HG03175 (cell line): ENCODE measurements at regions not wholly inside any gene's neighbourhood (a gene's known extent, or its start where the extent isn't known, plus 50 kb on each side); places are given as distances from the start of the nearest gene placed in this dataset.
"Not testable (repeated sequence)": the region's sequence is repeated elsewhere in the genome, so short reads cannot be mapped to it uniquely, and the experiment has no call there.

ENCODE experiments used
- ATAC-seq: cut with Tn5 transposase; IDR thresholded peaks from one replicate; pipeline ENCODE4 v1.9.1; 2021; ENCODE audit warnings: mild to moderate bottlenecking, moderate library complexity; ENCODE audit not compliant: unreplicated experiment

DNA sequence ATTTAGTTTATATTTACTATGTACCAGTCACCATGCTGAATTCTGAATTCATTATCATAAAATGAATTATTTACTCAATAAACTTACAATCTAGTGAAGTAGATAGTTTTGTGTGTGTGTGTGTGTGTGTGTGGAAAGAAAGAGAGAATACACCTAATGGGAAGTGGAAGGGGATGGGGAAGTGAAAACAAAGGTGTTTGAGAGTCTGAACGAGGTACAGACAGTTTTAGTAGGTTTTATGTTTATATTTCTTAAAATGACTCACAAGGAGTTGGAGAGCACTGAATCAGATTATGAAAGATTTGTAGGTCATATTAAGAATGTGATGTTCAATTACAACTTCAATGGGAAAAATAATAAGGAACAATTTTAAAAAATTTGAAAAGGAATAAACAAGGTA lies 1753.0 kb downstream of the SLITRK1 start:
- ATAC-seq = no peak

DNA sequence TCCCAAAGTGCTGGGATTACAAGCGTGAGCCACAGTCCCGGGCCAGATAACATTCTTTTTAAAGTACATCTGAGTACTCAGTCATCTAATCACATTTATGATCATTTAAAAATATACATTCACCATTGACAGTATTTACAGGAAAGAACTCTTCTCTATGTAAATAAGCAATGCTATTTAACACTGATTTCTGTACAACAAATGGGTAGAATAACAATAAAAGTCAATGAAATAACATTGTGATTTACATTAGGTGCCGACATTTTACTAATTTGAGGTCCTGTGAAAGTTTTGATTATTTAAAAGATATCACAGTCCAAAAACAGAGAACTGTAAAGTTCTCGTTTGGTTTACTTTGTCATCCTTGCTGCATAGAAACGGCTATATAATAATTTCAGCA lies 1763.7 kb downstream of the SLITRK1 start:
- ATAC-seq = no peak

DNA sequence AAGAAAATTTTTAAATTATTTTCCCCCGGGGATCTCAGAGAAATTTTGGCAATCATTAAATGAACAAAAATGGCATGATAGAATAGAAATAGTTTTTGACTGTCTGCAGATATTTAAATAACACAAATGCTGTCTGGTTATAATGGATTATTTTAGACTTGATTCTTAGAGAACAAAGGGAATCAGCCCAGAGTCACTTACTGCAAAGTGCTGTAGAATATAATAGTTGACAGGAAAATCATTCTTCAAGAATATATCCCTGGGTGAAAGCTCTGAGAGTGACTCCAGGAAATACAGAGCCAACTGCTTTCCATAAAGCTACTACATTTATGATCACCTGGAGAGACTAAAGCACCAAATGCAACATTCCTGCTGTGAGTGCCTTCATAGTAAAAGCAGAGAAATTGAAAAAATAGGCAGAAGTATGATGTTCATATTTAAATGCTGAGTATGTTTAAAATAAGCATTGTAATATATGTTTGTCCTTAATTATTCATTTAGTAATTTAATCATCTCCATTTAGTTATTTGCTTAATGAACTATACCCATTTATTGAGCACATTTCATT lies 1765.8 kb downstream of the SLITRK1 start:
- ATAC-seq = no peak

- no peak for ATAC-seq
These were observed 1766.9 kb downstream of the SLITRK1 start for GRCh38 chr13:82115391-82115790.

GRCh38 chr13:82096256-82096655 lies 1755.3 kb upstream of the SPRY2 start:
- no peak for ATAC-seq

- no peak for ATAC-seq
These were observed 1751.4 kb upstream of the SPRY2 start for GRCh38 chr13:82092312-82092711.

- no peak for ATAC-seq
These were observed 1747.9 kb upstream of the SPRY2 start for GRCh38 chr13:82088781-82089180.

GRCh38 chr13:82076496-82076895 lies 1735.6 kb upstream of the SPRY2 start:
- ATAC-seq = no peak

DNA sequence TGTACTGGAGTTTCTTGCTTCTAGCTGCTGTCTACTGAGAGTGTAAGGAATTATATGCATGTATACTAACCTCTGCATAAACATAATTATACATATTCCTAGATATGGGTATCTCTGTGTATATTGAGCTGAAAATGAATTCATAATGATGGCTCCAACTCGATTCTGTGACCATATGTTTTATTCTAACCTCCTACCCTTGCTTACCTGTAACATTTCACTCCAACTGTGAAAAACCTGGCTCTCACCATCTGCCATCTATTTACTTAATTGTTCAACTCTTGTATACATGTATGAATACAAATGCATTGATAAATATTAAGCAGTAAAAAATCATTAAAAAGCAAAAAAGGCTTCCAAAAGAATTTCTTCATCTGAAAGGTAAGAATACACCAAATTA lies 1729.5 kb upstream of the SPRY2 start:
- ATAC-seq = no peak

- no peak for ATAC-seq
These were observed 1721.8 kb upstream of the SPRY2 start for GRCh38 chr13:82062772-82063171.

DNA sequence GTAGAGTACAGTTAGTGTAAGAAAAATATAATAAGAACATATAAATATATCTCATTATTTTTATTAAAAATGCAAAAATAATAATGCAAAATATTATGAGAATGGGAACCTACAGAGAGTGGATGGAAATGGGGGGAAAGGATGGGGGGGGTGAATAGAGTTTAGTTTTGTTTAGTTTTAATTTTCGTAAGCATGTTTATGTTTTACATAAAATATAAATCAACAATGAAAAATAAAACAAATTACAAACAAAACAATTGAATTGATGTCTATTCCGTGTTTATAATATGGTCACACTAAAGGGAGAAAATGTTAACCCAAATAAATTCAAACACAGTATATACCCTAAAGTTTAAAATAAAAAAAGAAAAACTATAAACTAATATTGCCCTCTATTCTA lies 1717.4 kb upstream of the SPRY2 start:
- ATAC-seq = no peak

DNA sequence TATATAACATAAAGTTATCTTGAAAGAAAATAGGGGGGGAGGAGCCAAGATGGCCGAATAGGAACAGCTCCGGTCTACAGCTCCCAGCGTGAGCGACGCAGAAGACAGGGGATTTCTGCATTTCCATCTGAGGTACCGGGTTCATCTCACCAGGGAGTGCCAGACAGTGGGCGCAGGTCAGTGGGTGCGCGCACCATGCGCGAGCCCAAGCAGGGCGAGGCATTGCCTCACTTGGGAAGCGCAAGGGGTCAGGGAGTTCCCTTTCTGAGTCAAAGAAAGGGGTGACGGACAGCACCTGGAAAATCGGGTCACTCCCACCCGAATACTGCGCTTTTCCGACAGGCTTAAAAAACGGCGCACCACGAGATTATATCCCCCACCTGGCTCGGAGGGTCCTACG lies 1704.4 kb upstream of the SPRY2 start:
- not testable (repeated sequence) for ATAC-seq

GRCh38 chr13:82036602-82037001 lies 1695.7 kb upstream of the SPRY2 start:
- no peak for ATAC-seq

- ATAC-seq = no peak
These were observed 1670.4 kb upstream of the SPRY2 start for GRCh38 chr13:82011355-82011754.

GRCh38 chr13:82010780-82011179 lies 1669.9 kb upstream of the SPRY2 start:
- no peak for ATAC-seq

DNA sequence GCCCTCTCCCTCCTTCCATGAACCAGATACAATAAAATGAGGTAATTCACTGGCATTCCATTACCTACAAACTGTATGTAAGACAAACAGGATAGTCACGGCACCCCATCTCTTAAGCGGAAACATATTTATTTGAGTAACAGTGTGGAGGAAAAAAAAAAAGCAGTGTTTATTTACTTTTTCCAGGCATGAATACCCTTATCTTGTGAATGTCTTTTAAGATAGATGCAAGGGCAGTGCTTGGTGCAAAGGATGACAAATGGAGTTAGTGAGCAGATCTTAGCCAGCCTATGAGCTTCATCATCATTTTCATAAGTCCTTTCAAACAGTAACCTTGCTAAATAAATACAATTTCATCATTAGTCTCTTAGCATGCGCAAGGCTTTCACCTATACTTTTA lies 1661.8 kb upstream of the SPRY2 start:
- no peak for ATAC-seq

DNA sequence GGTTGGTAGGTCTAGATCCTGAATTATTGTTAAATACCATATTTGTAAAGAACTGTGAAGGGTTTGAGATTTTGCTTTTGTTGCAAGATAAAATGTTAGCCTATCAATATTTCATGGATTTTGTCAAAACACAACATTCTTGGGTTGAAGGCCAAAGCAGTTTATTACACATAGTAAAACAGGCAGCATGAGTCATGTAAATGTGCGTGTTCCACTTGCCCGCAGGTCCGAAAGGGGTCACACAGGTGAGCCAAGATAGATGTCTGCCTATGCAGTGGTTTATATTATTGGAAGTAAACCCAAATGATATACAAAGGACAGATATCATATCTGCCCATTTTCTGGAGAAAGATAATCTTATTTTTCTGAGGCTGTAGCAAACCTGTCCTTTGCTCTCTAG lies 1654.4 kb upstream of the SPRY2 start:
- no peak for ATAC-seq

DNA sequence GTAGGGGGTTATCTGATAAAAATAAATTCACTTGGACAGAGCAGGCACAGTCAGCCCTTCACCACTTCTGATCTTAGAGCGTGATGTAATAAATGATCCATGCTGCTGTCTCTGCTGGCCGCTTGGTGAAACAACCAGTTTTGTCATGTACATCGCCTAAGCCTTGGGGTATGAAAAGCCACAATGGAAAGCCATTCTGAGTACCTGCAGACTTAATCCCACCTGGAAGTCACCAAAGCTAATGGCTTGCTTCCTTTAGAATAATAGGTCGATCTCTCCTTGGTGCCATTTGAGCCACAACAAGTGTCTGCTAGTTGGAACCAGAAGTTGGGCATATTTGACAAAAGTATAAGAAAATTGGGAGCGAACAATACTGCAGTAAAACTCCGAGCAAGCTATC lies 1649.7 kb upstream of the SPRY2 start:
- no peak for ATAC-seq

- ATAC-seq = no peak
These were observed 1647.6 kb upstream of the SPRY2 start for GRCh38 chr13:81988567-81988966.

GRCh38 chr13:81987677-81988357 lies 1646.9 kb upstream of the SPRY2 start:
- ATAC-seq = no peak

DNA sequence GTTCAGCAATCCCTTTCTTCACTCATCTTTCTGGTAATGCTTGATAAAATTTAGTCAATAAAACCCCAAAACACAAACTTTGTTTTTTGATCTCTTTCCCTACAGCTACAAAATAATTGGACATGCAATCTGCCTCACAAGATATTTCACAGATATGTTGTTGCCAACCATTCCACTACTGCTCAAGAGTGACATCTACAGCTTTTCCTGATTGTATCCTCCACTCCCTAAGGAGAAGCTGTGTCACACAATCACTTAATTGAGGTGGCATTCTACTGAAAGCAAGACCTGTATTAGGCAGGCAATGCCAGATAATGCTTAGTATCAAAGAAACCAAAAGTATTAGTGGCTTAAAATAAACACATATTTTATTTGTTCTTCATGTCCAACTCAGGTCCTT lies 1646.2 kb upstream of the SPRY2 start:
- ATAC-seq = no peak

- no peak for ATAC-seq
These were observed 1645.4 kb upstream of the SPRY2 start for GRCh38 chr13:81986308-81986707.

GRCh38 chr13:81957121-81957520 lies 1616.2 kb upstream of the SPRY2 start:
- ATAC-seq = no peak
